MM.1S (cell line): ENCODE measurements at regions not wholly inside any gene's neighbourhood (a gene's known extent, or its start where the extent isn't known, plus 50 kb on each side); places are given as distances from the start of the nearest gene placed in this dataset.

ENCODE experiments used
- EZH2 ChIP-seq: fragments of 300-600 bp; sonication (generic); optimal IDR thresholded peaks from 2 replicates; pipeline ENCODE3; 2017; ENCODE audit warnings: low read depth, mild to moderate bottlenecking, antibody characterized with exemption, low read length, mixed read lengths
- EZH2phosphoT487 ChIP-seq: fragments of 300-600 bp; sonication (generic); IDR thresholded peaks from 2 replicates; pipeline ENCODE4 v1.6.1; 2018; ENCODE audit warnings: antibody characterized with exemption, low read length
- TF ChIP-seq, protein P1 (sequence below): fragments of 300-600 bp; sonication (generic); IDR thresholded peaks from 2 replicates; pipeline ENCODE4 v1.5.1; 2016; ENCODE audit warnings: antibody characterized with exemption, low read length, mixed read lengths

DNA sequence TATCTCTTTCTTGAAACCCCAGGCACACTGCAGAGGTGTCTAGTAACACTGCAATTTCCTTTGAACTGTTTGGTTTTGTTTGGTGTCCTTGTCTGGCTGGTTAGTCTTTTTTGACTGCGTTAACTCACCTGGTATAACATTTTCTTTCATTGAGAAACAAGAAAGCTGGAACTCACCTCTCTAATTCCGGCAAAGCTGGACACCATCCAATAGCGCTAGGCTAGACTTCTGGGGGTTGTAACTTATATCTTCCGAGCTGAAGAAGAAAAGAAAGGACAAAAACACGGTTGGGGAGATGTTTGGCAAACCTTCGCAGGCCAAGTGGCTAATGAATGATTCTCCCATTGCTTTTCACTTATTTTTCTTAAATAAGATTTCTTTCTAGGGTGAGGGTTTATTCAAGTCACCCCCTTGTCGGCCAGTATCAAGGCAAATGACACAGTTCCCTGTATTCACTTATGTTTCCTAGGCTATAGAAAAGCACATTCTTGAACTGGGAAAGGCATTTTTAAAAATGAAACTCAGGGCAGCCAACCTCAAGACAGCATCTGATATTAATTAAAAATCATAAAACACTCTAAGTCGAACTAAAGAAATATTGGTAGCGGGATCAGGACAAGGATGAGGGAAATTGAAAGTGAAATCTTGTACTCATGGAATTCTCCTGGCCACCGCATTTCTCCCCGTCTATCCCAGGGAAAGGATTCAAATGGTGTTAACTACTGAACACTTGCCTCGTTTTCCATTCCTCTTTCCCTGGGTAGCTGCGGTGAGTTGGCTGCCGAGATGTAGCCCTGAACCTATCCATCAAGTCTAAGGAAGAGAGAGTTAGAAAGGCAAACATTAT, 95.9 kb upstream of the ZFHX3 start:
- TF ChIP-seq, protein P1, sequence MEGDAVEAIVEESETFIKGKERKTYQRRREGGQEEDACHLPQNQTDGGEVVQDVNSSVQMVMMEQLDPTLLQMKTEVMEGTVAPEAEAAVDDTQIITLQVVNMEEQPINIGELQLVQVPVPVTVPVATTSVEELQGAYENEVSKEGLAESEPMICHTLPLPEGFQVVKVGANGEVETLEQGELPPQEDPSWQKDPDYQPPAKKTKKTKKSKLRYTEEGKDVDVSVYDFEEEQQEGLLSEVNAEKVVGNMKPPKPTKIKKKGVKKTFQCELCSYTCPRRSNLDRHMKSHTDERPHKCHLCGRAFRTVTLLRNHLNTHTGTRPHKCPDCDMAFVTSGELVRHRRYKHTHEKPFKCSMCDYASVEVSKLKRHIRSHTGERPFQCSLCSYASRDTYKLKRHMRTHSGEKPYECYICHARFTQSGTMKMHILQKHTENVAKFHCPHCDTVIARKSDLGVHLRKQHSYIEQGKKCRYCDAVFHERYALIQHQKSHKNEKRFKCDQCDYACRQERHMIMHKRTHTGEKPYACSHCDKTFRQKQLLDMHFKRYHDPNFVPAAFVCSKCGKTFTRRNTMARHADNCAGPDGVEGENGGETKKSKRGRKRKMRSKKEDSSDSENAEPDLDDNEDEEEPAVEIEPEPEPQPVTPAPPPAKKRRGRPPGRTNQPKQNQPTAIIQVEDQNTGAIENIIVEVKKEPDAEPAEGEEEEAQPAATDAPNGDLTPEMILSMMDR: no peak
- TF ChIP-seq EZH2 (no peak), EZH2phosphoT487 (no peak)
